Glomerular visceral epithelial cell (primary cell): ENCODE measurements at regions not wholly inside any gene's neighbourhood (a gene's known extent, or its start where the extent isn't known, plus 50 kb on each side); places are given as distances from the start of the nearest gene placed in this dataset.
"Not testable (repeated sequence)": the region's sequence is repeated elsewhere in the genome, so short reads cannot be mapped to it uniquely, and the experiment has no call there.

ENCODE experiments used
- DNase-seq: peaks from one replicate; pipeline ENCODE4 v3.0.0-alpha.2; 2016; ENCODE audit errors: extremely low spot score

DNA sequence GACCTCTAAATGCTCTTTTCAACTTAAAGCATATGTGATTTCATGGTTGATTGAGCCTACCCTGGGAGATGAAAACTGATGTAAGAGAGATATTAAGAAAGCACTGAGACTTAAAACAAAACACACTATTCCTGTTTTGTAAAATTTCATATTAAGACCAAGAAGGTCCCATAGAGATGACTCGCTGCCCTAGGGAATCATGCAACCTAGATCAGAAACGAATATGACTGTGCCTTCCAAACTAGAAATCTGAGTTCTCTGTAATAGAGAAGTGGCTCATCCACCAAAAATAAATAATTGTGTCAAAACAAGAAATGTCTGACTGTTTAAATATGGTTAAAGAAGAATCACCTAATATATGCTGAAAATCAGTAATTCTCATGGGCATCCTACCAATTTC, 776.8 kb upstream of the SOX11 start:
- no peak for DNase-seq

DNA sequence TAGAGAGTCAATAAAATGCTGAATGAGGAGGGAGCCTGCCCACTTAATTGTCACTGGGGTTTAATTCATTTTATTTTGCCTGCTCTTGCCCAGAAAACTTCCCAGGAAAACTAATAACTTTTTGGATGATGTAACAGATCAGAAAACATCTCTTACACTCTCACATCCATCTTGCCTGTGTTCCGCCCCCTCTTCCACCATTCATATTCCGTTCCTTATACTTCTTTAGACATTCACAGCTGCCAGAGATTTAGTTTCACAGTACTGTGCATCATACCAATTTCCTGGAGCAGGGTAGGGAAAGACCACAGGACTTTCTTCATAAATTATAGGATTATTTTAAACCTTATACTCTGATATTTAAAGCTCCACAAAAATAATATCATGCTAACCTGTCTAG, 776.1 kb upstream of the SOX11 start:
- DNase-seq: no peak

DNA sequence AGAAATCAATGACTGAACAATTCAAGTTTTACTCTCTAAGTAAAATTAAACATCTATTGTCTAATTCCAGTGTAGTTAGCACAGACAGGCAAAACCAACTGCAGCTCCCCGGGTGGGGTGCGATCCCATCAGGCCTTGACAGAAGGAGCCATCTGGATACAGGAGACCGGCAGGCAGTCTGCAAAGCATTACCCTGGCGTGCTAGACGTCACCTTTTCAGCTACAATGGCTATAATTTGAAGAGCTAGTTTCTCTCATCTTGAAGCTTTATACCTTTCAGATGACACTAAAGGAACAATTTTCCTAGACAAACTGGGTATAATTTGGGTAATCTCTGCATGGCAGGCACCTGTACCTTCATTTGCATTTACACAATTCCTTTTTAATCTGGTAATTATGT, 761.5 kb upstream of the SOX11 start:
- DNase-seq: no peak

DNA sequence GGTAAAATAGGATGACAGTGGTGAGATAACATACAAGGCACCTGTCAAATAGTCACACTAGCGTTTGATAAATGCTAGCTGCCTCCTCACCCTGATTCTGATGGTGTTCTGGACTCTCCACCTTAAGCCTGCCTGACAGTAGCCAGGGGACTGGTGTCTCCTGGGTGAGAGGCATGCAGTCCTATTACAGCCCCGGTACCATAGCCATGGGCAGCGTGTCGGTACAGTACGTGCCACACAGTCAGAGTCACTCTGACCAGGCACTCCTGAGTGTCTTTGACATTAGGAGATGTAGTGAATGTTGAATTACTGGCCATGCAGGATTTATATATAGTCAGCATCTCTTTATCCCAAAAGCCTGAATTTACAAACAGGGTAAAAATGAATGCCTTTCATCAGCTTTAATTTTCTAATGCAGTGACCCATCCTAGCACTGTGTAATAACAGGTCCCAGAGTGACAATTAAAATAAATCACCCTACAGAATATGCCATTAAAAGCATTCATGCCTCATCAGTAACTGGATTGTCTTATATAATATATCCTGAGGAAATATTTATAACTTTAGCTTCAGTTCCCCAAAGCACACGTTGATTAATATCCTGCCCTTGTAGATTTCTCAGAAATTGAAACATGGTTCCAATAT, 760.3 kb upstream of the SOX11 start:
- DNase-seq: no peak

DNA sequence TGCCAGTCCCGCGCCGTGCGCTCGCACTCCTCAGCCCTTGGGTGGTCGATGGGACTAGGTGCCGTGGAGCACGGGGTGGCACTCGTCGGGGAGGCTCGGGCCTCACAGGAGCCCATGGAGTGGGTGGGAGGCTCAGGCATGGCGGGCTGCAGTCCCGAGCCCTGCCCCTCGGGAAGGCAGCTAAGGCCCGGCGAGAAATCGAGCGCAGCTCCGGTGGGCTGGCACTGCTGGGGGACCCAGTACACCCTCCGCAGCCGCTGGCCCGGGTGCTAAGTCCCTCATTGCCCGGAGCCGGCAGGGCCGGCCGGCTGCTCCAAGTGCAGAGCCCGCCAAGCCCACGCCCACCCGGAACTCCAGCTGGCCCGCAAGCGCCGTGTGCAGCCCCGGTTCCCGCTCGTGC, 756.9 kb upstream of the SOX11 start:
- DNase-seq: not testable (repeated sequence)

DNA sequence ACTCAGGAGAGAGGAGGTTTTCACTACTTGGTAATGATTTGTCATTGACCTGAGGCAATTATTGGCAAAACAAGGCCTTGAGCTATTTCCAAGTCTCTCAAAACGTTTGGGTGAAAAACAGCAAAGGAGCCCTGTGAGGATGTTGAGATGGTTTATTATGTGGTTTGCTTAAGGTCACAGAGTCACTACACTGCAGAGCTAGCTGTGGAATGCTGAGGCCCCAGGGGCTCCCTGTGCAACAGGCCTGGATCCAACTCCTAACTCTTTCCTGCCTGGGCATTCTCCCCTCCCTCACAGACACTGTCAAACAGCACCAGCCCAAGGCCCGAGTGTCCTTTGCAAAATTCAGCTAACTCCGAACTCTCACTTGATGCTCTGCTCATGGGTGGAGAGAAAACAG, 754.6 kb upstream of the SOX11 start:
- no peak for DNase-seq

DNA sequence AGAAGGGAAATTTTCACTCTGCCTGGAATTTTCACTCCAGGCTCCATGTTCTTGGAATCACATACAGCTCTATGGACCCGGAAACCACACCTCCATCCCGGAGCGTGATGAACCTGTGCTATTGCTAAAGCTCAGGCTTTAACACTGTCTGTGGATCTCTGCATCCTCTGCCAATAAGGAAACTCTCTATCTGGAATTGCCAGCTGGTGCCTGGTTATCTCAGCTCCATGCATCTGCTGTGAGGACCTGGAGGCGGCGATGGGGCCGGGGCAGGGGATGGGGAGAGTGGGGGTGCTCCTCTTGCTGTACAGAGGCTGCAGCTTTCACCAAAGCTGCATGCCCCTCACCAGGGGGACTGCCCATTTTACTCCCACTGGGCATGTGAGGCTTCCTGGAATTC, 754.0 kb upstream of the SOX11 start:
- DNase-seq: no peak

DNA sequence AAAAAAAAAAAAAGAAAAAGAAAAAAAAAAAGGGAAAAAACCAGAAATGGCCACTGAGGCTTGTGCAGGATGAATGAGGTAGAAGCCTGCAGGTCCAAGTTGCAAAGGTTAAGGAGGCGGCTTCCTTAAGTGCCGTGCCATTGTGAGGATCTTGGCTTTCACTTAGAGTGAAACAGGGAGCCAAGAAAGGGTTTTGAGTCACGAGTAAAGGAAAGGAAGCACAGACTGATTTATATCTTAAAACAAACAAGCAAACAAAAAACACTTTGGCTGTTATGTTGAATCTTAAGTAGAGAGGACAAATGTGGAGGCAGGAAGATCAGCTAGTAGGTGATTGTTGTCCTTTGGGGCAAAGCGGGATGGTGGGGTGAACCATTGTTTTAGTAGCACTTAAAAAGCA, 749.7 kb upstream of the SOX11 start:
- no peak for DNase-seq

DNA sequence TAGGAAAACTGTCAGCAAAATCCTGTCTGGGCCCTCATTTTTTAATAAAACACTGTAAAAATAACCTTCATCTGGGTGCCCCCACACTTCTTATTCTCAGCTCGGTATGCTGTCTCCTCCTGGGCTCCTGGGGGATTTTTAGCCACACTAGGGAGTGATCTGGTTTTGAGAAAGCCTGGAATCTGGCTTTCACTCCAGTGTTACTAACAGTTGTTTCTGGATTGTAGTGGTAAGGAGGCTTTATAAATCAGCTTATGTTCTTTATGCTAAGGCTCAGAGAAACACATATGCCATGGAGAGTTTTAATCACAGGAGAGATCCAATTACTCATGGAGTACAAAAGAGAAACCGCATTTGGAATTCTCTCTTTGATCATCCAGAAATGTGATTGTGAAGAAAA, 744.3 kb upstream of the SOX11 start:
- no peak for DNase-seq

DNA sequence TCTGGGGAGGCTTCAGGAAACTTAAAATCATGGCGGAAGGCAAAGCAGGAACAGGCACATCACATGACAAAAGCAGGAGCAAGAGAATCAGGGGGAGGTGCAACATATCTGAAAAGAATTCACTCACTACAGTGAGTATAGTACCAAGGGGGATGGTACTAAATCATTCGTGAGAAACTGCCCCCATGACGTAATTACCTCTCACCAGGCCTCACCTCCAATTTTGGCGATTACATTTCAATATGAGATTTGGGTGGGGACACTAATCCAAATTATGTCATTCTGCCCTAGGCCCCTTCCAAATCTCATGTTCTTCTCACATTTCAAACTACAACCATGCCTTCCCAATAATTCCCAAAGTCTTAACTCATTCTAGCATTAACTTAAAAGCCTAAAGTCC, 740.8 kb upstream of the SOX11 start:
- no peak for DNase-seq

DNA sequence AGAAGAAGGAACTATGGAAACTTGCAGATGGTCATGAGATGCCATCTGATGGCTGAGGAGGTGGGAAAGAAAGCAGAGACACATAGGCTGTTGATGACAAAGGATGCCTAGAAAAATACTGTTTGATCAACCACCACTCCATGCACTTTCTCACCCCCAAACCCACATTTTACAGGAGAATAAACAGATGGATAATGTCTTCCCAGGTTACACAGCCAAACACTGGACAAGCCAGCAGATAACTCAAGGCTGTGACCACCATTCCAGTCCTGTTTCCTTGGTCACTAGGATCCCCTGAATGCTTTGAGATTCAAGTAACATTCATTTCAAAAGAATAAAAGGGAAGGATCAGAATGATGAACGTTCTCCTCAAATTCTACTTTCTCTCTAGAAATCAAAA, 733.0 kb upstream of the SOX11 start:
- no peak for DNase-seq

DNA sequence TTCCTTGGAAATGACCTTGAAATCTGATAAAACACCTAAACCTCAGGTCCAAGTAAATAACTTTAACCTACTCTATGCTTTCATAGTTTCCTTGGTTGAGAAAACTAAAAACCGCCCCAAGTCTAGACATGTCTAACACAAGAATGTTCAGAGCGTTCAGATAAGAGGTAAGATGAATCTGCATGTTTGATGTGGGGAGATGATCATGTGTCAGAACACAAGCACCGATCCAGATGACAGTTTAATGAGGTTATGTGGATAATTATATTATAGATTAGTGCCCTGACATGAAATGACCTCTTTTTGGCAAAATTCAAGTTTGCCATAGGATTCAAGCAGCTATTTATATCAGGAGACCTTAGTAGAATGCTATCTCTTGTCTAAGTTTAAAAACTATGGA, 729.8 kb upstream of the SOX11 start:
- DNase-seq: no peak

DNA sequence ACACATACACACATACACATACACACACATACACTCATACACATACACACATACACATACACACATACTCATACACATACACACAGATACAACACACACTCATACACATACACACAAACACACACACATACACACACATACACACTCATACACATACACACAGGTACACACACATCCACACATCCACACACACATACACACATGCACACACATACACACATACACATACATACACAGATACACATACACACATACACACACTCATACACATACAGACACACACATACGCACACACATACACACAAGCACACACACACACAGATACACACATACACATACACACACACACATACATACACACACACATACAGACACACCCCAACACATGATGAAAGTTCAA, 729.1 kb upstream of the SOX11 start:
- DNase-seq: no peak

DNA sequence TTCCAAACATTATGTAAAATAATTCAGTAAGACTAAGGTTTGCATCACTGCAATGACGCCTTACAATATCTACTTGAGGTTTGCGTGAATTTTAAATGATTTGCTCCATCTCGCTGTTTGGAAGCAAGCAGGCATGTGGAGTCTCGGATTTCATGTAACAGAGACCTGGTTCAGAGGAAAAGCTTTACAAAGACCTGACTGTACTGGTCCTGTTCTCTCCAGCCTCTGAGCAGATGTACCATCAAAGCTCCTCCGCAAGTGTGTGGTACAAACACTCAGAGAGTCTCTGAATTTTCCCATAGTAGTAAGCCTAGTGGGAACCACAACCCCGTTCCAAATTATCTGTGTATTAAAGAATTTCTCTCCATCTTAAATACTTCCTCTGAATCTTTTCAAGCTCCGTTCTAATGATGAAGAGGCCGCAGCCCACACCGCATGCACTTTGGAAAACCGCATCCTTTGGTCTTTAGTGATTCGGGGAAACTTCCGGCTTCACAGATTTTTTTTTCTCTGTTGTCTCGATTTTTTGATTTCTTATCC, 728.1 kb upstream of the SOX11 start:
- DNase-seq: no peak

DNA sequence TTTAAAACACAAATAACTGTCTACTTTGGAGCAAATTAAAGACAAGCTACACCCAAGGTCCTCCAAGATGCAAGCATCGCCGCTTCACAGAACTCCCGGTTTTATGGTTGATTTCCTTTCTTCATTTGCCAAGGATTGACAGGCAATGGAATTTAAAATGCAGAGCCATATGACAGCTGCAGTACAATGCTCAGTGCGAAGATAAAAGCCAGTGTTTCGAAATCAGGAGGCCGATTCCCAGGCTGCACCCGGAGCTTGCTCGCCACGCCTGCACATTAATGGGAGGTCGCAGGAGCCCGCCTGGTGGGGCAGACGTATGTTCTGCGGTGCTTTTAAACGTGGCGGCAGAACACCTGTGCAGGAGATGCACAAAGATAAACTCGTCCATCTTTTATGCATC, 727.6 kb upstream of the SOX11 start:
- no peak for DNase-seq

DNA sequence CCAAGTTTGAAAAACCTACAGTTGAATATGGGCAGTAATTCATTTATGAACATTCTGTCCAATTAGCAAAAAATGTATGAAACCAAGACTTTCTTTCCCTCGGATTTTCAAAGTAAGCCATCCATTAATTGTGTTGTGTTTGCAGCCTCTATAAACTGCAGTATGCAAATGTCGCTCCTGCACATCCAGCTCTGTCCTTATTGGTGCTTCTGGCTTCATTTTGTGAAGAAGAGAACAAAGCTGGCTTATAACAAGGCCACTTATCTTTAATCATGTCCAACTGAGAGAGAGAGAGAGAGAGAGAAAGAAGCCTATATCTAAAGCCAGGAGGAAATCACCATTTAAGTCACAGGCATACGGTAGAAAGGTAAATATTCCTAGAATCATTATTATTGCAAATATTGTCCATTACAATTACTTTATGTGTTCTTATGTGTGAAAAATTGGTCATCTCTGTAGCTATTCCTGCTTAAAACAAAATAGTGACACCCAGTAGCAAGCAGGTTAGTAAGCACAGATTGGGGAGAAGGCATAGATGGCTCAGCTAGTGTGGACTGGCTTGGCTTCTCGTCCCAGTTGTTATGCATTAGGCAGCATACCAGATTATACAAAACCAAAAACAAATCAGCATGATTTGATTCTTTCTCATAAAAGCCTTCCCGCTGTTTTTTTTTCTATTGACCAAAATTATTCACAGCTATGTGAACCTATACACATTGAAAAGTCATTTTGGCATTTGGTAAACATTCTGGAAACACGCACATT, 726.4 kb upstream of the SOX11 start:
- no peak for DNase-seq

DNA sequence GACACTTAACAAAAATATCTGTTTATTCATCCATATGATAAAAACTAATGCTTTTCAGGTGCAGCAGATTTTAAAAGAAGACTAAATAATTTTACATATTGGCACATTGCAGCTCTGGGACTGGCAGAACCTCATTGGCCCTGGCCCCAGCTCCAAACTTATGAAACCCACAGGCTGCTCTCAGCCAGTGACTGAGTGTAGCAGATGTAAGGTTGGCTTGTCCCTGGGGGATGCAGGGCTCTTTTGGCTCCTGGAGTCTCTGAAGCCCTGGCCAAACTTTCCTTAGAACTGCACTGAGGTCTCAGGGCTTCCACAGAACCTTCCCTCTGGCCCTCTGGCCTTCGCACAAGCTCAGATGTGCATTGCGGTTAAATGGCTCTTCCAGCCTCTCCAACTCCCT, 725.0 kb upstream of the SOX11 start:
- DNase-seq: no peak

DNA sequence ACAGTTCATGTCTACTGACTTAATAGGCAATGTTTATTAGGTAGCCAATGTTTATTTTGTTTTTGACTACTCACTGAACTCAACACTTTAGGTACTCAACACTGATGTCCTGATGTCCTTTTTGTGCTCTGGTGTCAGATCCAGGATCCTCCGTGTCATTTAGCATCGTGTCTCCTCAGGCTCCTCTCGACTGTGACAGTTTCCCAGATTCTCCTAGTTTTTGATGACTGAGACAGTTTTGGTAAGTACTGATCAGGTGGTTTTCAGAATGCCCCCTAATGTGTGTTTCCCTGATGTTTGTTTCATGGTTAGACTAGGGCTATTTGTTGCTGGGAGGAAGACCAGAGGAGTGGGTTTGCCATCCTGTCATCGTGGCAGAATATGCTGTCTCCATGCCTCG, 719.7 kb upstream of the SOX11 start:
- DNase-seq: no peak

DNA sequence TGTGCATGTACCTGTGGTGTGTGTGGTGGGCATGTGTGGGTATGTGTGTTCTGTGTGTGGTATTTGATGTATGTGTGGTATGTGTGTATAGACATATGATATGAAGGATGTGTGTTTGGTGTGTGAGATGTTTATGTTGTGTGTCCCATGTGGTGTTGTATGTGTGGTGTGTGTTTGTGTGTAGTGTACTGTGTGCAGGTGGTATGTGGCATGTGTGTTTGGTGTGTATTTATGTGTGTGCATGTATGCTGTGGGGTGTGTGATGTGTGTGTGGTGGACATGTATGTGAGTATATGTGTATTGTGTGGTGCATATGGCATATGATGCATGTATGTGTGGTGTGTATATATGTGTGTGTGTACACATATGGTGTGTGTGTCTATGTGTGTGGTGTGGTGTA, 718.8 kb upstream of the SOX11 start:
- DNase-seq: no peak

DNA sequence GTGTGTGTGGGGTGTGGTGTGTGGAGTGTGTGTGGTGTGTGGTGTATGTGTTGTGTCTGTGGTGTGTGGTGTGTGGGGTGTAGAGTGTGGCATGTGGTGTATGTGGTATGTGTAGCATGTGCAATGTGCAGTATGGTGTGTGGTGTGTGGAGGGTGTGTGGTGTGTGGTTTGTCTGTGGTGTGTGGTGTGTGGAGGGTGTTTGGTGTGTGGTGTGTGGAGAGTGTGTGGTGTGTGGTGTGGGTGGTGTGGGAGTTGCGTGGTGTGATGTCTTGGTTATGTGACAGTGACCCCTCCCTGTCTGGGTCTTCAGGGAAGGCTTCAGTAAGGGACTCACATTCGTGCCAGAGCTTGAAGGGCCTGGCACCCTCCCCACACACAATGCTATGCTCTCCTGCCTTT, 718.2 kb upstream of the SOX11 start:
- no peak for DNase-seq

DNA sequence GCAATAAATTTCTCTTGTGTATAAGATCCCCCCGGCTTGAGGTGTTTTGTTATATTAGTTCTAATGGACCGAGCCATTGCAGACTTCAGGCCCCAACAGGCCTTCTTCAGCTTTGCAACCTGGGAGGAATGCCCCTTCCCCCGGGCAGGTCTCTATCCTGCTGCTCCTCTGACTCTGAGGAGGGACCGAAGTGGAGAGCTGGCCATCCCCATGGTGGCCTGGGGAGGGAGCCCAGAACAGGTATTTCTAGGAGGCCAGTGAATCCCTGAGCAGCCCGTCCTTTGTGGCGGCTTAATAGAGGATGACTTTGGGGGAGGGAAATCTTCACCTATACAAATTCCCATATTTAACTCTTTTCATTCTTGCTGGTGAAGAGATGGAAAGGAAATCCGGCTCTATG, 715.8 kb upstream of the SOX11 start:
- no peak for DNase-seq

DNA sequence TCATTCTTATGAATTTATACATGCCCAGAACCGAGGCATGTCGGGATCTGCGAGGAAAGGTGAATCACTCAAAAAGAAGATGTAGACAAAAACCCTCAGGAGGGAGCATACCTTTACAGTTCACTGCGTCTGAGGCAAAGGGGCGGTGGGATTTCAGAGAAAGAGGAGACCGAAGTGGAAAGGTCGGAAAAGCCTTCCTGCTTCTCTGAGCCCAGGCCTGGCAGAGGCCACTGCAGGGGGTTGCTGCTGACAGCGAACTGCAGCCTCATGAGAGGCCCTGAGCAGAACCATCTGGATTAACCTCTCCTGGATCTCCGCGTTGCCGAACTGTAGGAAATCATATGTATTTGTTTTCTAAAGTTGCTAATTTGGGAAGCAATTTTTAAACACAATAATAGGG, 713.1 kb upstream of the SOX11 start:
- DNase-seq: no peak

DNA sequence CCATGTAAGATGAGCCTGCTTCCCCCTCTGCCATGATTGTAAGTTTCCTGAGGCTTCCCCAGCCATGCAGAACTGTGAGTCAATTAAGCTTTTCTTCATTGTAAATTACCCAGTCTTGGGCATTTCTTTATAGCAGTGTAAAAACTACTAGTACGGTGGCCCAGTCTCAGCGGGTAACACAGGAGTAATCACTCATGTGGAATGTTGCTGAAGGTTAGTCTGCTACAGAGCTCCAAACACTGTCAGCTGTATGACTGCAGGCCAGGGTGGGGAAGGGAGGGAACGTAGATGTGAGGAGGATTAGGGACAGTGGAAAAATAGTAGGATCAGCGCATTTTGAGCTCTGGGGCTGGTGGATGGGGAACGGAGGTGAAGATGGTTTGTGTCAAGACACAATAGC, 711.2 kb upstream of the SOX11 start:
- DNase-seq: no peak
